ENCODE measurements at regions not wholly inside any gene's neighbourhood (a gene's known extent, or its start where the extent isn't known, plus 50 kb on each side); places are given as distances from the start of the nearest gene placed in this dataset.

GRCh38 chr17:77317091-77317750 is 176.5 kb downstream of the SEC14L1 start:
- Mint-ChIP-seq H3K4me3 (no peak overlapping the region), H3K36me3 (no peaks in the 10 kb centered on the region), H3K27me3 (no peaks in the 10 kb centered on the region), H3K27ac (no peak overlapping the region), H3K9me3 (no peaks in the 10 kb centered on the region), H3K4me1 (ENCODE audit: unreplicated experiment) (peaks cover 50% of the 10 kb centered on the region)
- no peak for DNase-seq (ENCODE audit: extremely low spot score, unreplicated experiment)
- TF ChIP-seq CTCF (conservative IDR thresholded peaks at IDR 0.05), result no peak

- no peak for DNase-seq (ENCODE audit: extremely low spot score, unreplicated experiment)
- Mint-ChIP-seq H3K36me3 (no peaks in the 10 kb centered on the region), H3K4me3 (no peak overlapping the region), H3K27ac (no peak overlapping the region), H3K27me3 (no peaks in the 10 kb centered on the region), H3K4me1 (ENCODE audit: unreplicated experiment) (peaks cover 48% of the 10 kb centered on the region), H3K9me3 (no peaks in the 10 kb centered on the region)
- no peak for TF ChIP-seq CTCF (conservative IDR thresholded peaks at IDR 0.05)
These were observed 177.3 kb downstream of the SEC14L1 start for GRCh38 chr17:77318021-77318420.

GRCh38 chr17:77318491-77319210 is 177.9 kb downstream of the SEC14L1 start:
- peak overlapping the region; percentile 98 for H3K27ac Mint-ChIP-seq
- no peak for TF ChIP-seq CTCF (conservative IDR thresholded peaks at IDR 0.05)
- no peak for DNase-seq (ENCODE audit: extremely low spot score, unreplicated experiment)
- H3K27me3 Mint-ChIP-seq, result no peaks in the 10 kb centered on the region
- peaks cover 44% of the 10 kb centered on the region for H3K4me1 Mint-ChIP-seq (ENCODE audit: unreplicated experiment)
- no peaks in the 10 kb centered on the region for H3K9me3 Mint-ChIP-seq
- H3K4me3 Mint-ChIP-seq, result no peak overlapping the region
- H3K36me3 Mint-ChIP-seq, result no peaks in the 10 kb centered on the region

- H3K27me3 Mint-ChIP-seq, result no peaks in the 10 kb centered on the region
- no peak for TF ChIP-seq CTCF (conservative IDR thresholded peaks at IDR 0.05)
These were observed 178.7 kb downstream of the SEC14L1 start for GRCh38 chr17:77319211-77320043.

GRCh38 chr17:77320044-77320440 is 179.3 kb downstream of the SEC14L1 start:
- H3K27me3 Mint-ChIP-seq, result no peaks in the 10 kb centered on the region
- H3K4me3 Mint-ChIP-seq, result peak overlapping the region; percentile 73
- DNase-seq (ENCODE audit: extremely low spot score, unreplicated experiment), result no peak
- H3K9me3 Mint-ChIP-seq, result no peaks in the 10 kb centered on the region
- no peak for TF ChIP-seq CTCF (conservative IDR thresholded peaks at IDR 0.05)
- peaks cover 55% of the 10 kb centered on the region for H3K4me1 Mint-ChIP-seq (ENCODE audit: unreplicated experiment)
- H3K36me3 Mint-ChIP-seq, result no peaks in the 10 kb centered on the region
- peak overlapping the region; percentile 19 for H3K27ac Mint-ChIP-seq

More at GRCh38 chr17:77319211-77320043, 178.7 kb downstream of the SEC14L1 start:
- H3K36me3 Mint-ChIP-seq, result no peaks in the 10 kb centered on the region
- peak overlapping the region; percentile 98 for H3K27ac Mint-ChIP-seq
- peaks cover 51% of the 10 kb centered on the region for H3K4me1 Mint-ChIP-seq (ENCODE audit: unreplicated experiment)
- H3K4me3 Mint-ChIP-seq, result peak overlapping the region; percentile 91
- no peak for DNase-seq (ENCODE audit: extremely low spot score, unreplicated experiment)
- H3K9me3 Mint-ChIP-seq, result no peaks in the 10 kb centered on the region
